ENCODE measurements at regions not wholly inside any gene's neighbourhood (a gene's known extent, or its start where the extent isn't known, plus 50 kb on each side); places are given as distances from the start of the nearest gene placed in this dataset.

DNA sequence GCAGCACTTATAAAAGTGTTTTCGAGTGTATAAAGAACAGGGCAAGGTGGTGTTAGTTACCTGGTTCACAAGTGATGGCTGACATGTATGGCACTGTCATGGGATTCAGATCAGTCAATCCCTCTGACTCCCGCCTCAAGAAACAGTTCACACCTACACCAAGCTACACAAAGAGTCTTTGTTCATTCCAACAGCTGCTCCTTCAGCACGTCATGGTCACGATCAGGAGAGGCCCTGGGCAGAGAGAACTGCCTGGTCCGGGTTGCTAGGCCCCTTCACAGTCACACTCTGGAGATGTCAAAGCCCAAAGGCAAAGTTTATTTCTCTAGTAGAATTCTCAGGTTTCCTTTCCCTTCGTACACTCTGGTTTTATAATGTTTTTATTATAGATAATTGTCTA lies 426.7 kb downstream of the ZSWIM6 start:
- TF ChIP-seq CTCF (IDR thresholded peaks at IDR 0.05; ENCODE audit: insufficient read depth, low read length, missing control alignments), result no peak
- CTCF ChIA-PET, result no interaction called here
- DNase-seq (ENCODE audit: low read depth, low spot score), result no peak
- POLR2A ChIA-PET, result no interaction called here
- no peak overlapping the region for H3K4me3 ChIP-seq (ENCODE audit: low read depth, low read length)

DNA sequence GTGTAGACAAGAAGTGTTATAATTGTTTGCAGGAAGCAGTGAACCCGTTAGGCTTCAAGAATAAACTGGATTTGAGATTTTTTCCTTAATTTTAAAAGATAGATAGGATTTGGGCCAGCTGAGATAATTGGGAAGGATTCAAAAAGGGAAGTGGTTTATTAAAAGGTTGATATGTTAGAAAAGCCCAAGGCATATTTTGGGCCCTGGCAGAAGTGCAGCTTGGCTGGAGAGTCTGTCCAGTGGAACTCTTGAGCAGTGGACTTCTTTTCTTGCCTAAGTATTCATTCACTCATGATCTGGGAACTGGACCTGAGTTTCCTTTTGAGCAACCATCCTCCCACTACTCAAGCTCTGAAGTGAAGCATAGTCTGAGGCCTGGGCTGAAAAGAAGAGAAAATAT lies 433.4 kb downstream of the ZSWIM6 start:
- H3K4me3 ChIP-seq (ENCODE audit: low read depth, low read length), result no peak overlapping the region
- DNase-seq (ENCODE audit: low read depth, low spot score), result no peak
- ChIA-PET CTCF (no interaction called here), POLR2A (no interaction called here)
- TF ChIP-seq CTCF (IDR thresholded peaks at IDR 0.05; ENCODE audit: insufficient read depth, low read length, missing control alignments), result no peak

- ChIA-PET CTCF (no interaction called here), POLR2A (no interaction called here)
These were observed 434.1 kb downstream of the ZSWIM6 start for GRCh38 chr5:61766141-61766540.

GRCh38 chr5:61767231-61768080 lies 435.4 kb downstream of the ZSWIM6 start:
- H3K4me3 ChIP-seq (ENCODE audit: low read depth, low read length), result no peak overlapping the region
- ChIA-PET POLR2A (no interaction called here), CTCF (no interaction called here)
- no peak for TF ChIP-seq CTCF (IDR thresholded peaks at IDR 0.05; ENCODE audit: insufficient read depth, low read length, missing control alignments)
- no peak for DNase-seq (ENCODE audit: low read depth, low spot score)

More at GRCh38 chr5:61766141-61766540, 434.1 kb downstream of the ZSWIM6 start:
- no peak for TF ChIP-seq CTCF (IDR thresholded peaks at IDR 0.05; ENCODE audit: insufficient read depth, low read length, missing control alignments)
- no peak for DNase-seq (ENCODE audit: low read depth, low spot score)
- H3K4me3 ChIP-seq (ENCODE audit: low read depth, low read length), result no peak overlapping the region

DNA sequence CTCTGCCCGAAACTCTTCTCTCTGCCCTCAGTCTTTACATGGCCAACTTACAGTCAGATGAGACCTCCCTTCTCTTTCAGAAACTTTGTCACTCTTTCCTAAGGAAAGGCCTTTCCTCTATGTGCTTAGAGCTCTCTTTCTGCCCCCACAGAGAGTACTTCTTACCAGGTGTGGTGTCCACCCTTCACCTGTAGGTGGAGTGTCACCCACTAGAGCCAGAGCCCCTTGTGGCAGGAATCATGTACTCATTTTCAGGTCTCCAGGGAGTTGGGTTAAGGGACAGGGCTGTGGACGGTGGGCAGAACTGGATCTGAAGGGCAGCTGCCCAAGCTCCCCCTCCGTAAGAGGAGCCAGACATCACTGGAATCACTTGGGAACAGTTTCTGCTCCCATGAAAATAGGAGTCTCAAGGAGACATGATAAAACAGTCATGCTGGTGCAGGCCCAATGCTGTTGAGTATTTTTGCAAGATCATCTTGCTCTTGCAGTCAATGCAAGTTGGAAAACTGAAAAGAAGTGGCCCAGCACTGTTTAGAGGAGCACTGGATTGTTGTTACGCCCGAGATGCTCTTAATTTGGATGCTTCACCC lies 436.7 kb downstream of the ZSWIM6 start:
- no peak overlapping the region for H3K4me3 ChIP-seq (ENCODE audit: low read depth, low read length)
- TF ChIP-seq CTCF (IDR thresholded peaks at IDR 0.05; ENCODE audit: insufficient read depth, low read length, missing control alignments), result peak; percentile 49
- DNase-seq (ENCODE audit: low read depth, low spot score), result no peak
- ChIA-PET POLR2A (no interaction called here), CTCF (no interaction called here)

- DNase-seq (ENCODE audit: low read depth, low spot score), result no peak
These were observed 439.0 kb downstream of the ZSWIM6 start for GRCh38 chr5:61771062-61771461.

More at GRCh38 chr5:61771062-61771461, 439.0 kb downstream of the ZSWIM6 start:
- ChIA-PET CTCF (no interaction called here), POLR2A (no interaction called here)
- no peak for TF ChIP-seq CTCF (IDR thresholded peaks at IDR 0.05; ENCODE audit: insufficient read depth, low read length, missing control alignments)
- no peak overlapping the region for H3K4me3 ChIP-seq (ENCODE audit: low read depth, low read length)
